GM13976 (cell line): ENCODE measurements at regions not wholly inside any gene's neighbourhood (a gene's known extent, or its start where the extent isn't known, plus 50 kb on each side); places are given as distances from the start of the nearest gene placed in this dataset.

Source experiments
- DNase-seq: peaks from one replicate; pipeline ENCODE4 v3.0.0; 2012; ENCODE audit warnings: low spot score
- in situ Hi-C: fragments of 300-500 bp; cut with MboI; formaldehyde crosslinking; loops from one replicate; pipeline ENCODE4 v1.12.0; 2022; ENCODE audit warnings: low sequenced_read_pairs, mixed read lengths, inconsistent platforms; ENCODE audit not compliant: unreplicated experiment
- TF ChIP-seq, protein P1 (sequence below): IDR thresholded peaks from 2 replicates; pipeline ENCODE4 v1.5.1; 2012; ENCODE audit warnings: borderline replicate concordance, mild to moderate bottlenecking; ENCODE audit not compliant: insufficient read depth; ENCODE audit errors: extremely low read depth, missing control alignments, control extremely low read depth

DNA sequence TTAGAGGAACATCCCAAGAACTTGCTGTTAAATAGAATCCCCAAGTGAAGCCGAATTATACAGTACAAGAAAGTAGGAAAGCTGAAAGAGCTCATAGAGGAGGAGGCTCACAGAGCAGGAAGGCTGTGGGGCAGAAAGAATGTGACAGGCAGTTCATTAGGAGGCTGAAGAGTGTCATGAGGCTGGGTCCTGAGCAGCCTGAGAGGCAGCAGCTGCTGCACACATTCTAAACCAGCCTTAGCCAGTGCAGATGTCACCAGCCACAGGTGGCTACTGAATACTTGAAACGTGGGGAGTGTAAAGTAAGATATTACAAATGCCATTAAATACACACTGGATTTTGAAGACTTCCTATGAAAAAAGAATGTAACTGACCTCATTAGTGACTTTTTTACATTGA is 490.2 kb upstream of the KLHL29 start:
- TF ChIP-seq, protein P1, sequence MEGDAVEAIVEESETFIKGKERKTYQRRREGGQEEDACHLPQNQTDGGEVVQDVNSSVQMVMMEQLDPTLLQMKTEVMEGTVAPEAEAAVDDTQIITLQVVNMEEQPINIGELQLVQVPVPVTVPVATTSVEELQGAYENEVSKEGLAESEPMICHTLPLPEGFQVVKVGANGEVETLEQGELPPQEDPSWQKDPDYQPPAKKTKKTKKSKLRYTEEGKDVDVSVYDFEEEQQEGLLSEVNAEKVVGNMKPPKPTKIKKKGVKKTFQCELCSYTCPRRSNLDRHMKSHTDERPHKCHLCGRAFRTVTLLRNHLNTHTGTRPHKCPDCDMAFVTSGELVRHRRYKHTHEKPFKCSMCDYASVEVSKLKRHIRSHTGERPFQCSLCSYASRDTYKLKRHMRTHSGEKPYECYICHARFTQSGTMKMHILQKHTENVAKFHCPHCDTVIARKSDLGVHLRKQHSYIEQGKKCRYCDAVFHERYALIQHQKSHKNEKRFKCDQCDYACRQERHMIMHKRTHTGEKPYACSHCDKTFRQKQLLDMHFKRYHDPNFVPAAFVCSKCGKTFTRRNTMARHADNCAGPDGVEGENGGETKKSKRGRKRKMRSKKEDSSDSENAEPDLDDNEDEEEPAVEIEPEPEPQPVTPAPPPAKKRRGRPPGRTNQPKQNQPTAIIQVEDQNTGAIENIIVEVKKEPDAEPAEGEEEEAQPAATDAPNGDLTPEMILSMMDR: no peak
- in situ Hi-C loops: no loop called here
- no peak for DNase-seq

DNA sequence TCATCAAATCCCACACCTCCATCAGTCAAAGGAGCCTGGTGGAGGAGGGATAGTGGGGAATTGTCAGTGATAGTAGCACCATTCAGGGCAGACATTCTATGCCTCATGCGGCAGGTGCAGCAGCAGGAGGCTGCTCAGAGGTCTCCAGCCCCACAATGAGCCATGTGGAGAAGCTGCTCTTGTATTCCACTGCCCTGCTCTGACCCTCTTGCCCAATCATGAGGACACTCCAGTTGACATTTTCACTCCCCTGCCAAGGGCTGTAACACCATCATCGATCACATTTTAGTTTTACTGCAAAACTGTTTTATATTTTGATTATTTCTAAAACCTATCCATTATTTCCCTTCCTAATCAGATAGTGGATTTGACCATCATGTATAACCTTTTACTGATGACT is 487.6 kb upstream of the KLHL29 start:
- TF ChIP-seq, protein P1: no peak
- no peak for DNase-seq
- in situ Hi-C loops: no loop called here

DNA sequence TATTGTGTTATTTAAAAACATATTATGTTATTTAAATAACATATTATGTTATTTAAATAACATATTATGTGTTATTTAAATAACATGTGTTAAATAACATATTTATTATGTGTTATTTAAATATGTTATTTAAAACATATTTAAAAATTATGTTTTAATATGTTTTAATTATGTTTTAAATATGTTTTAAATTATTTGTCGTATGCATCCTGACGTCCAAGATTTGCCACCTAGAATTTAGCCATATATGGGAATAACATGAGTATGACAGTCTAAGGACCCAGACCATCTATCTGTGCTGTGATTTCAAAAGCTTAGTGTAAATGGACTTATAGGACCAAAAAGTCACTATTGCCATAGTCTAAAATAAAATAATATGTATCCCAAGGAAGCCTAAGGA is 484.3 kb upstream of the KLHL29 start:
- TF ChIP-seq, protein P1: no peak

DNA sequence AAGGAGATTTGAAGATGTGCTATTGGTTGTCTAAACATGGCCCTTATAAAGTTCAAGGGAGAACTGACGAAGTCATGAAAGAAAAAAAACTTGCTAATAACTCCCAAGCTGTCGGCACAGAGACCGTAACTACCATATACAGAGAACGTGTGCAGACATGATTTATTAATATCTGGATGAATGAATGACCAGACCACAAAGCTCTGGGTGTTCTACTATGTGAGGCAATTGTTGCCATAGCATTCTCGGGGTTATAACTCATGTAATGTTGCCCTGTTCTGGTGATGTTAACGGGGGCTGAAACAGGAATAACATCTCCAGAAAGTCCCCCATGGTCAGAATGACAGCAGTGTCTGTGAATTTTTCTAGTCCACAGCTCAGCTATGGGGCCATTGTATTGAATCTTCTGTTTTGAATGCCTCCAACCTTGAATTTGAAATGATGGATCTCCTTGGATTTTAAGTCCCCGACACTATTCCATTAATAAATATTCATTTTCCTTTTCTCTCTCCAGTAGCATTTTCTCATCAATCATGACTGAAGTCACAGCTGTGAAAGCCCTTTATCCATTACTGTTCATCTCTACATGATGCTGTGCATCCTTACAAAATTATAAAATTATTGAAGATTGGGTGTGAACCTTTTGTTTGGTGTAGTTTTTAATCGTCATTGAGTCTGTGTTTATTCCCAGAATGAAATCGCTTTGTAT is 483.4 kb upstream of the KLHL29 start:
- DNase-seq: no peak
- TF ChIP-seq, protein P1: no peak
- in situ Hi-C loops: no loop called here

More for the DNA sequence above, 484.3 kb upstream of the KLHL29 start:
- in situ Hi-C loops: no loop called here
- no peak for DNase-seq

DNA sequence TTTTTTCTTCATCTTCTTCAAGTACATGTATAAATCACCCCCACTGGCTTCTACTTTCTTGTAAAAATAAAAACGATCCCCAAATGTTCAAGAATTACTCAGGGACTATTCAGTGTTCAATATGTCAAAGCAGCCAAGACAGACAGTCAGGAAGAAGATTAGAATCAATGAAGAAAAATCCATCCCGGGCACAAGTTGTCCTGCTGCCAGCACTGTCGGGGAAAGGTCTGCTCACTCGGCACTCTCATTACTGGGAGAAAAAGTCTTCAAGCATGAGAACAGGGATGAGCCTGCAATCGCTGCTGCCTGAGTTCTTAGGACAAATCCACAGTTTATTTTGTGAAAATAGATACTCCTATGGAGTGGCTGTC is 482.8 kb upstream of the KLHL29 start:
- in situ Hi-C loops: no loop called here
- TF ChIP-seq, protein P1: no peak

DNA sequence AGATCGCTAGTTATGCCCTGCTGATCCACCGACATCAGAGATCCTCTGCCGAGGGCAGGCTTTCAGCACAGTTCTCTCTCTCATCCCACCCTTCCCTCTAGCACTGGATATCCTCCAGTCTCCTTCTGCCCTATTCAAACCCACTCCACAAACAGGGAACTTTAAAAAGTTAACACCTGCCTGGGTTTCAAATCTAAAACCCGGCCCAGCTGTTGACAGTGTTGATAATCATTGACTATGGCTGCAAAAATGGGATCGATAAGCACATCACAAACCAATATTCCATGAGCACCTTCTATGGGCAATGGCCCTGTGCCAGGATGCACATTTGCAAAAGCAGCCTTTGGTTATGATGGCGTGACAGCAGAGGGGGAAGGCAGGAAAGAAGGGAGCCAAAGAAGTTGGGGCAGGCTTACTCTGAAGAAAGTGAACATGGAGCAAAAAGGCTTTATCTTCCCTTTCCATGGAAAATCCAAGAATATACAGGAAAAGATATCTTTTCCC is 482.3 kb upstream of the KLHL29 start:
- in situ Hi-C loops: no loop called here
- DNase-seq: no peak
- TF ChIP-seq, protein P1: no peak

More for the DNA sequence above, 482.8 kb upstream of the KLHL29 start:
- no peak for DNase-seq
